ENCODE measurements at regions not wholly inside any gene's neighbourhood (a gene's known extent, or its start where the extent isn't known, plus 50 kb on each side); places are given as distances from the start of the nearest gene placed in this dataset.
A peak's percentile ranks its signal among the peaks of the same experiment; 100 is the strongest.

DNA sequence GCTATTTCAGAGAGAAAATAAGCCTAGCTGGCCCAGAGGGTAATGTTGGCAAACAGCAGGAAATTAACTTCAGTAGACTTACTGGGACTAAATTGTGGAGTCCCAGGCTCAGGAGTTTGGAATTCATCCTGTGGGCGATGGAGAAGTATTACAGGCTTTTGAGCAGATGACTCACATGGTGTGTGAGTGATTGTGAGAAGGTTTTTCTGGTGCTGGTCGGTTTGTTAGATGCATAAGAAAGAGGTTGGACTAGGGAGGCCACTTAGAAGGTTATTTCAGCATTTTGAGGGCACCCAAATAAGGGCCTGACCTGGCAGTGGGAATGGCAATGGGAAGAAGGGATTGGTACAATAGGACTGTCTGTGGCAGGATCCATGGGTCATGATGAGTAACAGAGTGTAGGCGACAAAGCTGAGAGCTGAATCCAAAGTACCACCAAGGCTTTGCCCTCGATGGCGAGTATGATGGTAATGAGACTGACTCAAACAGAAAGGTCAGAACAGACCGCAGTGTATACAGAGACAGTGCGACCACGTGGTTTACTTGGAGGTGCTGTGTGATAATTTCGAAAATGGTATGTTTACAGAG, 69.2 kb upstream of the KIF26B start:
- Histone ChIP-seq H3K27me3 (ENCODE audit: insufficient read depth, low read depth) (no peaks in the 10 kb centered on the region), H3K4me1 (ENCODE audit: low read depth, poor library complexity, severe bottlenecking) (no peaks in the 10 kb centered on the region), H3K79me2 (ENCODE audit: insufficient read depth, low read depth) (no peaks in the 10 kb centered on the region), H3K4me3 (IDR thresholded peaks at IDR 0.05; ENCODE audit: insufficient read depth, low read depth, low read length) (no peak overlapping the region), H3K4me2 (no peak overlapping the region), H4K20me1 (ENCODE audit: insufficient read depth) (no peaks in the 10 kb centered on the region), H3K27ac (no peak overlapping the region), H3K9ac (no peak overlapping the region), H2AFZ (ENCODE audit: low read depth) (no peak overlapping the region), H3K36me3 (ENCODE audit: insufficient read depth) (no peaks in the 10 kb centered on the region)
- no peak for TF ChIP-seq CTCF (conservative IDR thresholded peaks at IDR 0.05; ENCODE audit: low read depth, low read length)

GRCh38 chr1:245084551-245084950, 70.2 kb upstream of the KIF26B start:
- Histone ChIP-seq H3K9ac (no peak overlapping the region), H3K4me3 (IDR thresholded peaks at IDR 0.05; ENCODE audit: insufficient read depth, low read depth, low read length) (no peak overlapping the region), H3K27me3 (ENCODE audit: insufficient read depth, low read depth) (no peaks in the 10 kb centered on the region), H3K36me3 (ENCODE audit: insufficient read depth) (no peaks in the 10 kb centered on the region), H3K27ac (no peak overlapping the region), H3K4me2 (no peak overlapping the region), H3K4me1 (ENCODE audit: low read depth, poor library complexity, severe bottlenecking) (no peaks in the 10 kb centered on the region), H2AFZ (ENCODE audit: low read depth) (no peak overlapping the region), H4K20me1 (ENCODE audit: insufficient read depth) (no peaks in the 10 kb centered on the region), H3K79me2 (ENCODE audit: insufficient read depth, low read depth) (no peaks in the 10 kb centered on the region)
- no peak for TF ChIP-seq CTCF (conservative IDR thresholded peaks at IDR 0.05; ENCODE audit: low read depth, low read length)

- H3K27ac ChIP-seq = no peak overlapping the region
- no peak overlapping the region for H3K4me3 ChIP-seq (IDR thresholded peaks at IDR 0.05; ENCODE audit: insufficient read depth, low read depth, low read length)
- peak; percentile 56 for TF ChIP-seq CTCF (conservative IDR thresholded peaks at IDR 0.05; ENCODE audit: low read depth, low read length)
- H3K4me2 ChIP-seq = no peak overlapping the region
- H4K20me1 ChIP-seq (ENCODE audit: insufficient read depth) = no peaks in the 10 kb centered on the region
- H3K36me3 ChIP-seq (ENCODE audit: insufficient read depth) = no peaks in the 10 kb centered on the region
- no peaks in the 10 kb centered on the region for H3K4me1 ChIP-seq (ENCODE audit: low read depth, poor library complexity, severe bottlenecking)
- H2AFZ ChIP-seq (ENCODE audit: low read depth) = no peak overlapping the region
- no peaks in the 10 kb centered on the region for H3K27me3 ChIP-seq (ENCODE audit: insufficient read depth, low read depth)
- H3K9ac ChIP-seq = no peak overlapping the region
- H3K79me2 ChIP-seq (ENCODE audit: insufficient read depth, low read depth) = no peaks in the 10 kb centered on the region
Measured at GRCh38 chr1:245079021-245079609, 75.7 kb upstream of the KIF26B start.

GRCh38 chr1:245074898-245075297, 79.9 kb upstream of the KIF26B start:
- Histone ChIP-seq H3K27me3 (ENCODE audit: insufficient read depth, low read depth) (no peaks in the 10 kb centered on the region), H3K4me2 (no peak overlapping the region), H3K36me3 (ENCODE audit: insufficient read depth) (no peaks in the 10 kb centered on the region), H4K20me1 (ENCODE audit: insufficient read depth) (no peaks in the 10 kb centered on the region), H2AFZ (ENCODE audit: low read depth) (no peak overlapping the region), H3K9ac (no peak overlapping the region), H3K79me2 (ENCODE audit: insufficient read depth, low read depth) (no peaks in the 10 kb centered on the region), H3K4me1 (ENCODE audit: low read depth, poor library complexity, severe bottlenecking) (no peaks in the 10 kb centered on the region), H3K4me3 (IDR thresholded peaks at IDR 0.05; ENCODE audit: insufficient read depth, low read depth, low read length) (no peak overlapping the region), H3K27ac (no peak overlapping the region)
- no peak for TF ChIP-seq CTCF (conservative IDR thresholded peaks at IDR 0.05; ENCODE audit: low read depth, low read length)

Data from KMS-11 (cell line).